ENCODE measurements at regions not wholly inside any gene's neighbourhood (a gene's known extent, or its start where the extent isn't known, plus 50 kb on each side); places are given as distances from the start of the nearest gene placed in this dataset.

DNA sequence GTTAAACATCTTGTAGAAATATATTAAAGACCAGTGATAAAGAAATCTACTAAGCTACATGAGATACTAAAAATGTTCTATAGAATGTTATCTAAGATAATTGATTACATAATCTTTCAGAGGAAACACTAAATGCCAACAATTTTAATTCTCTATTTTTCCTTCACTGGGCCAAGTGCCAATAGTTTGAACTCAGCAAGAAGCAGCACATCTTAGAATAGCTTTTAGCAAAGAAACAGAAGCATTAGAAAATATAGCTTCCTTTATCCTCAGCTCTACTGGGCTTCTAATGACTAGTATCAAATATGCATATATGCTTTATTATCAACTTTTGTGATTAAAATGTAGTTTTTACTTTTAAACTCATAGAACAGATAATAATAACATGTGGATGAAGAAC is 461.4 kb upstream of the USP15 start:
- no peak overlapping the region for H3K4me3 ChIP-seq
- no peaks in the 10 kb centered on the region for H3K27me3 ChIP-seq
- no peak overlapping the region for H3K27ac ChIP-seq
- H3K4me1 ChIP-seq = no peaks in the 10 kb centered on the region
- TF ChIP-seq POLR2A (IDR thresholded peaks at IDR 0.05) = no peak
- no peak for TF ChIP-seq EP300 (IDR thresholded peaks at IDR 0.05)
- TF ChIP-seq, protein P1, sequence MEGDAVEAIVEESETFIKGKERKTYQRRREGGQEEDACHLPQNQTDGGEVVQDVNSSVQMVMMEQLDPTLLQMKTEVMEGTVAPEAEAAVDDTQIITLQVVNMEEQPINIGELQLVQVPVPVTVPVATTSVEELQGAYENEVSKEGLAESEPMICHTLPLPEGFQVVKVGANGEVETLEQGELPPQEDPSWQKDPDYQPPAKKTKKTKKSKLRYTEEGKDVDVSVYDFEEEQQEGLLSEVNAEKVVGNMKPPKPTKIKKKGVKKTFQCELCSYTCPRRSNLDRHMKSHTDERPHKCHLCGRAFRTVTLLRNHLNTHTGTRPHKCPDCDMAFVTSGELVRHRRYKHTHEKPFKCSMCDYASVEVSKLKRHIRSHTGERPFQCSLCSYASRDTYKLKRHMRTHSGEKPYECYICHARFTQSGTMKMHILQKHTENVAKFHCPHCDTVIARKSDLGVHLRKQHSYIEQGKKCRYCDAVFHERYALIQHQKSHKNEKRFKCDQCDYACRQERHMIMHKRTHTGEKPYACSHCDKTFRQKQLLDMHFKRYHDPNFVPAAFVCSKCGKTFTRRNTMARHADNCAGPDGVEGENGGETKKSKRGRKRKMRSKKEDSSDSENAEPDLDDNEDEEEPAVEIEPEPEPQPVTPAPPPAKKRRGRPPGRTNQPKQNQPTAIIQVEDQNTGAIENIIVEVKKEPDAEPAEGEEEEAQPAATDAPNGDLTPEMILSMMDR (IDR thresholded peaks at IDR 0.05) = no peak
- H3K36me3 ChIP-seq = no peaks in the 10 kb centered on the region
- no peaks in the 10 kb centered on the region for H3K9me3 ChIP-seq
- no peak for DNase-seq (ENCODE audit: low spot score in 2 of 2)

DNA sequence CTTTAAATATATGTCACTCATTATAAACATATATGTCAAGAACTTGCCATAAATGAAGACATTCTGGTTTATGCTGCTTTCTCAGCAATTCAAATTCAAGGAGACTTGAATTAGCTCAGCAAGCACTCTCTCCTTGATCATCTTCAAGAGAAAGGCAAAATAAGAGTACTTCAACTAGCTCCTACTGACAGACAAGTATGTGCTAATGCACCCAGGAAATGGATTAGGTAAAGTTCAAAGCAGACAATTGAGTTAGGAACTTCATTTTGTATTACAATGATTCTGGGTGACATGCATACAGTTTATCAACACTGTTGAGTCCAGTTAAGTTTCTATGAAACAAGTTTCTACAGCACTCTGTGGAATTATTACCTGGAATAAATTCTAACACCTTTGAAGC is 455.9 kb upstream of the USP15 start:
- no peak for TF ChIP-seq POLR2A (IDR thresholded peaks at IDR 0.05)
- no peak for TF ChIP-seq EP300 (IDR thresholded peaks at IDR 0.05)
- TF ChIP-seq, protein P1 (IDR thresholded peaks at IDR 0.05) = no peak
- Histone ChIP-seq H3K4me3 (no peak overlapping the region), H3K27ac (no peak overlapping the region), H3K9me3 (peaks cover 0 to 19% (median 0%) of the 10 kb centered on the region in 4 donors), H3K4me1 (no peaks in the 10 kb centered on the region), H3K36me3 (no peaks in the 10 kb centered on the region), H3K27me3 (no peaks in the 10 kb centered on the region)
- DNase-seq (ENCODE audit: low spot score in 2 of 2) = no peak

DNA sequence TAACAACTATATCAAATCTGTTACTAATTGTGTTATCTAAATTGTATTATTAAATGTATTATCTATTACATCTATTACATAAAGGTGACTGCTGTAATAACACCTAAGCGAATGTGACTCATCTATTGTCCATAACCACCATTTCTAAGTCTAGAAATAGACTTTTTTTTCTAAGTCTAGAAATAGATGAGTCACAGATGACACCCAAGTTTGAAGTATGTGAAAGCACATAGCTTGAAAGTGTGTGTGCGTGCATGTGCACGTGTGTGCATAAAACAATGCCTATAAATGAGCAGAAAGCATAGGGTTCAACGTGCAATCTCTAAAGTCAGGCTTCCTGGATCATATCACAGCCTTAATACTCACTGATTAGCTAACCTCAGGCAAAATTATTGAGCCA is 451.3 kb upstream of the USP15 start:
- H3K27me3 ChIP-seq = no peaks in the 10 kb centered on the region
- no peak overlapping the region for H3K4me3 ChIP-seq
- TF ChIP-seq, protein P1 (IDR thresholded peaks at IDR 0.05) = no peak
- TF ChIP-seq POLR2A (IDR thresholded peaks at IDR 0.05) (no peak), EP300 (IDR thresholded peaks at IDR 0.05) (no peak)
- WGBS, 2 donors = 88 to 95% methylated on average over 4 of the region's 4 CpGs
- H3K9me3 ChIP-seq = peaks cover 0 to 19% (median 0%) of the 10 kb centered on the region in 4 donors
- H3K36me3 ChIP-seq = no peaks in the 10 kb centered on the region
- H3K27ac ChIP-seq = no peak overlapping the region
- DNase-seq (ENCODE audit: low spot score in 2 of 2) = no peak
- H3K4me1 ChIP-seq = no peaks in the 10 kb centered on the region

DNA sequence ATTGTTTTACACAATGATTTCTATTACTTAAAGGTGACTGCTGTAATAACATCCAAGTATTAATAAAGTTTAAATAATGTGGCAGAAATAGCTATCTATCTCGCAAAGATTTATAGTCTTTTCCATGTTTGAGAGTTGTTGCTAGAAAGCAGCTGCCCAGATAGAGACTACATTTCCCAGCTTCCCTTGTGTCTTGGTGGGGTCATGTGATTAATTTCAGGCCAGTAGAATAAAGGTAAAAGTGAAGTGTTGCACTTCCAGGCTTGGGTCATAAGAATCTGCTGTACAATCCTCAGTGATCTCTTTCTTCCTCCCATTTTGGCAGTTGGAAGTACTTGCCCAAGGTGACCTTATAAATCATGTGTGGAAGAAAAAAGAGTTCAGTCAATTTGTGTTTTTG is 449.7 kb upstream of the USP15 start:
- no peaks in the 10 kb centered on the region for H3K27me3 ChIP-seq
- DNase-seq (ENCODE audit: low spot score in 2 of 2) = no peak
- TF ChIP-seq POLR2A (IDR thresholded peaks at IDR 0.05) (no peak), EP300 (IDR thresholded peaks at IDR 0.05) (no peak)
- TF ChIP-seq, protein P1 (IDR thresholded peaks at IDR 0.05) = no peak
- WGBS, 2 donors = 86 to 97% methylated on average over 1 of the region's 1 CpG
- no peak overlapping the region for H3K27ac ChIP-seq
- H3K4me1 ChIP-seq = no peaks in the 10 kb centered on the region
- H3K4me3 ChIP-seq = no peak overlapping the region
- H3K36me3 ChIP-seq = no peaks in the 10 kb centered on the region
- peaks cover 0 to 19% (median 0%) of the 10 kb centered on the region in 4 donors for H3K9me3 ChIP-seq

DNA sequence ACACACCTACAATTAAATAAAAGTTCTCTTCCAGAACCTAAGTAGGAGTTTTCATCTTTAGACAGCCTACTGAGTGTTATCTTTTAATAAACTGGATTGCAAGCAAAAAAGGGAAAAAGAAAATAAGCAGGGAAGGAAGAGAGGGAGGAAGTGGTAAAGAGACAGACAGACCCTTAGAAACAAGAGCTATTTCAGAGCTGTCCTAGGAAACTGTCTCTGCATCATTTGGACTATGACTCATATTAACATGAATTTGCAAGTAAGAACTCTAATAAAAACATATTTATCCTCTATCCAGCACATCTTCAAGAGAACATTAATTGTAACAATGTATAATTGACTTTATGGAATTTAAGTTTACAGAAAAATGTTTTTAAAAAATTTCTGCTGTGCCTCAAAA is 438.8 kb upstream of the USP15 start:
- DNase-seq (ENCODE audit: low spot score in 2 of 2) = no peak
- TF ChIP-seq, protein P1 (IDR thresholded peaks at IDR 0.05) = no peak
- TF ChIP-seq EP300 (IDR thresholded peaks at IDR 0.05) (no peak), POLR2A (IDR thresholded peaks at IDR 0.05) (no peak)
- no peaks in the 10 kb centered on the region for H3K36me3 ChIP-seq

More for the DNA sequence above, 438.8 kb upstream of the USP15 start:
- Histone ChIP-seq H3K9me3 (no peaks in the 10 kb centered on the region), H3K27ac (no peak overlapping the region), H3K4me1 (no peaks in the 10 kb centered on the region), H3K27me3 (no peaks in the 10 kb centered on the region), H3K4me3 (no peak overlapping the region)
